GM12891 (cell line): ENCODE measurements at regions not wholly inside any gene's neighbourhood (a gene's known extent, or its start where the extent isn't known, plus 50 kb on each side); places are given as distances from the start of the nearest gene placed in this dataset.

Source experiments
- DNase-seq: peaks from one replicate; pipeline ENCODE4 v3.0.0; 2011; ENCODE audit warnings: low spot score; ENCODE audit not compliant: insufficient read length
- FAIRE-seq: peaks from 2 replicates; lab custom pipeline; 2011; peaks lifted over from hg19 to GRCh38; lab: Jason Lieb, UNC
- PAX5 ChIP-seq: IDR thresholded peaks from 2 replicates; pipeline ENCODE4 v1.6.1; 2011; ENCODE audit warnings: low read length, moderate library complexity, mild to moderate bottlenecking; ENCODE audit not compliant: insufficient read depth, severe bottlenecking
- POLR2A ChIP-seq: IDR thresholded peaks from 2 replicates; pipeline ENCODE4 v1.6.1; 2011; ENCODE audit warnings: low read depth, low read length, control low read depth
- POLR2AphosphoS5 ChIP-seq: IDR thresholded peaks from 2 replicates; pipeline ENCODE4 v1.6.1; 2011; ENCODE audit warnings: low read depth, low read length, control low read depth
- POU2F2 ChIP-seq: IDR thresholded peaks from 2 replicates; pipeline ENCODE4 v1.6.1; 2011; ENCODE audit warnings: low read depth, mild to moderate bottlenecking, control low read depth, low read length, moderate library complexity
- SPI1 ChIP-seq: IDR thresholded peaks from 2 replicates; pipeline ENCODE4 v1.6.1; 2011; ENCODE audit warnings: low read depth, low read length, control low read depth
- TAF1 ChIP-seq: IDR thresholded peaks from 2 replicates; pipeline ENCODE4 v1.6.1; 2011; ENCODE audit warnings: low read depth, low read length, control low read depth

- DNase-seq (no peak), FAIRE-seq (no peak)
- no peak for TF ChIP-seq TAF1
- no peak for TF ChIP-seq POLR2AphosphoS5
- no peak for TF ChIP-seq POLR2A
- no peak for TF ChIP-seq SPI1
- no peak for TF ChIP-seq POU2F2
- no peak for TF ChIP-seq PAX5
Measured at GRCh38 chr13:31057403-31058033, 104.2 kb downstream of the HSPH1 start.

- DNase-seq (no peak), FAIRE-seq (no peak)
- no peak for TF ChIP-seq POLR2A
- no peak for TF ChIP-seq PAX5
- TF ChIP-seq SPI1, result no peak
- TF ChIP-seq POU2F2, result no peak
- no peak for TF ChIP-seq TAF1
- no peak for TF ChIP-seq POLR2AphosphoS5
Measured at GRCh38 chr13:31056644-31057271, 104.9 kb downstream of the HSPH1 start.

GRCh38 chr13:31055589-31055988, 106.1 kb downstream of the HSPH1 start:
- no peak for FAIRE-seq
- TF ChIP-seq TAF1, result no peak
- TF ChIP-seq POLR2A, result no peak
- TF ChIP-seq POLR2AphosphoS5, result no peak
- no peak for TF ChIP-seq SPI1
- no peak for DNase-seq

GRCh38 chr13:31054632-31055031, 107.1 kb downstream of the HSPH1 start:
- TF ChIP-seq PAX5 (no peak), POLR2AphosphoS5 (no peak)
- no peak for DNase-seq
- FAIRE-seq, result no peak

- peak; percentile 54 for FAIRE-seq
- no peak for TF ChIP-seq POLR2AphosphoS5
- TF ChIP-seq SPI1, result no peak
- TF ChIP-seq TAF1, result no peak
- TF ChIP-seq PAX5, result no peak
- DNase-seq, result no peak
Measured at GRCh38 chr13:31053896-31054295, 107.8 kb downstream of the HSPH1 start.

GRCh38 chr13:31053091-31053490, 108.6 kb downstream of the HSPH1 start:
- TF ChIP-seq TAF1 (no peak), SPI1 (no peak), PAX5 (no peak), POLR2AphosphoS5 (no peak), POU2F2 (no peak), POLR2A (no peak)
- no peak for FAIRE-seq
- DNase-seq, result no peak

- FAIRE-seq, result no peak
- TF ChIP-seq POU2F2 (no peak), PAX5 (no peak), SPI1 (no peak), POLR2A (no peak), TAF1 (no peak), POLR2AphosphoS5 (no peak)
- no peak for DNase-seq
Measured at GRCh38 chr13:31052478-31052877, 109.2 kb downstream of the HSPH1 start.

GRCh38 chr13:31051999-31052398, 109.7 kb downstream of the HSPH1 start:
- no peak for FAIRE-seq

GRCh38 chr13:31050486-31051400, 111.0 kb downstream of the HSPH1 start:
- TF ChIP-seq POLR2A (no peak), POLR2AphosphoS5 (no peak), PAX5 (no peak), SPI1 (no peak), POU2F2 (no peak), TAF1 (no peak)
- no peak for FAIRE-seq
- no peak for DNase-seq

More at GRCh38 chr13:31051999-31052398, 109.7 kb downstream of the HSPH1 start:
- DNase-seq, result no peak
- no peak for TF ChIP-seq TAF1
- TF ChIP-seq SPI1, result no peak
- no peak for TF ChIP-seq POLR2AphosphoS5
- no peak for TF ChIP-seq POLR2A
- TF ChIP-seq POU2F2, result no peak
- no peak for TF ChIP-seq PAX5
